Vagina (tissue), 2 donors: ENCODE measurements at regions not wholly inside any gene's neighbourhood (a gene's known extent, or its start where the extent isn't known, plus 50 kb on each side); places are given as distances from the start of the nearest gene placed in this dataset.
"Not testable (repeated sequence)": the region's sequence is repeated elsewhere in the genome, so short reads cannot be mapped to it uniquely, and the experiment has no call there.

Source experiments
- DNase-seq, 2 donors: peaks; one replicate each; pipeline ENCODE4 v3.0.0-alpha.2; 2017; ENCODE audit errors: extremely low spot score in 2 of 2
- H3K27ac ChIP-seq: fragments of 200-600 bp; sonication (generic); one replicate; pipeline ENCODE4 v1.5.1; 2019
- H3K27me3 ChIP-seq: fragments of 200-600 bp; sonication (generic); one replicate; pipeline ENCODE4 v1.5.1; 2019
- H3K36me3 ChIP-seq, 2 donors: fragments of 200-600 bp; sonication (generic); one replicate each; pipeline ENCODE4 v1.5.1; 2017 to 2019
- H3K4me1 ChIP-seq: fragments of 200-600 bp; sonication (generic); one replicate; pipeline ENCODE4 v1.5.1; 2019
- H3K4me3 ChIP-seq, 2 donors: fragments of 200-600 bp; sonication (generic); 1 replicate in 1 of 2; 2 replicates in 1 of 2; pipeline ENCODE4 v1.5.1; 2016 to 2019
- H3K9me3 ChIP-seq: fragments of 200-600 bp; sonication (generic); one replicate; pipeline ENCODE4 v1.5.1; 2019
- POLR2A ChIP-seq, 2 donors: fragments of 450-650 bp; IDR thresholded peaks; one replicate each; pipeline ENCODE4 v1.6.1; 2017; ENCODE audit warnings: antibody characterized with exemption in 2 of 2, mild to moderate bottlenecking in 2 of 2, moderate library complexity in 2 of 2
- POLR2AphosphoS5 ChIP-seq, 2 donors: sonication (generic); formaldehyde crosslinking; IDR thresholded peaks; one replicate each; pipeline ENCODE4 v1.9.0; 2017; ENCODE audit warnings: antibody characterized with exemption in 2 of 2, mild to moderate bottlenecking in 2 of 2, low read depth in 1 of 2; ENCODE audit not compliant: insufficient read depth in 1 of 2
- intact Hi-C: fragments of 100-400 bp; cut with DNase I; formaldehyde crosslinking; loops from one replicate; pipeline ENCODE4 v1.15.1; 2023
- TF ChIP-seq, protein P1 (sequence below), 3 experiments: fragments of 450-650 bp in 2 of 3; fragments of 200-600 bp in 1 of 3; sonication (generic) in 1 of 3; IDR thresholded peaks; one replicate each; pipeline ENCODE4 v1.5.1; 2017 to 2019; ENCODE audit warnings: antibody characterized with exemption in 3 of 3, mild to moderate bottlenecking in 2 of 3, moderate library complexity in 2 of 3

DNA sequence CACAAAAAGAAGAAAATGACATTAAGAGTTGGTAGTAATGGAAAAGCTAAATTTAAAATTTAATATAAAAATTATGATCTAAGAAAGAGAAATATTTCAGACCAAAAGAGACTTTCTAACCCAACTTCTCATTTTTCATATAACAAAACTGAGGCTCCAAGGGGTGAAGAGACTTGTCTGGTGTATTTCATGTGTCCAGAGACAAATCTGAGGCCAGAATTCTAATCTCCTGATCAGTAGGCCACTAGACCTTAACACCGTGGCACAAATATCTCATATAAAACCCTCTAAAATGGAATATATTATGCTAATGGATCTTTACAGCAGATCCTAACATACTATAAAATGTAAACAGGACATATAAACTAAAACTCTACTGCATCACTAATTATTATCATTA is 275.7 kb upstream of the SLC16A7 start:
- H3K36me3 ChIP-seq: no peaks in the 10 kb centered on the region
- no peak overlapping the region for H3K27ac ChIP-seq
- no peaks in the 10 kb centered on the region for H3K4me1 ChIP-seq
- H3K9me3 ChIP-seq: no peaks in the 10 kb centered on the region
- H3K27me3 ChIP-seq: no peaks in the 10 kb centered on the region
- TF ChIP-seq POLR2AphosphoS5 (IDR thresholded peaks at IDR 0.05; ENCODE audit: insufficient read depth in 1 of 2, low read depth in 1 of 2): no peak
- no peak for TF ChIP-seq POLR2A (IDR thresholded peaks at IDR 0.05)
- TF ChIP-seq, protein P1, sequence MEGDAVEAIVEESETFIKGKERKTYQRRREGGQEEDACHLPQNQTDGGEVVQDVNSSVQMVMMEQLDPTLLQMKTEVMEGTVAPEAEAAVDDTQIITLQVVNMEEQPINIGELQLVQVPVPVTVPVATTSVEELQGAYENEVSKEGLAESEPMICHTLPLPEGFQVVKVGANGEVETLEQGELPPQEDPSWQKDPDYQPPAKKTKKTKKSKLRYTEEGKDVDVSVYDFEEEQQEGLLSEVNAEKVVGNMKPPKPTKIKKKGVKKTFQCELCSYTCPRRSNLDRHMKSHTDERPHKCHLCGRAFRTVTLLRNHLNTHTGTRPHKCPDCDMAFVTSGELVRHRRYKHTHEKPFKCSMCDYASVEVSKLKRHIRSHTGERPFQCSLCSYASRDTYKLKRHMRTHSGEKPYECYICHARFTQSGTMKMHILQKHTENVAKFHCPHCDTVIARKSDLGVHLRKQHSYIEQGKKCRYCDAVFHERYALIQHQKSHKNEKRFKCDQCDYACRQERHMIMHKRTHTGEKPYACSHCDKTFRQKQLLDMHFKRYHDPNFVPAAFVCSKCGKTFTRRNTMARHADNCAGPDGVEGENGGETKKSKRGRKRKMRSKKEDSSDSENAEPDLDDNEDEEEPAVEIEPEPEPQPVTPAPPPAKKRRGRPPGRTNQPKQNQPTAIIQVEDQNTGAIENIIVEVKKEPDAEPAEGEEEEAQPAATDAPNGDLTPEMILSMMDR (IDR thresholded peaks at IDR 0.05): no peak
- no peak for DNase-seq
- no peak overlapping the region for H3K4me3 ChIP-seq
- intact Hi-C loops: no loop called here

DNA sequence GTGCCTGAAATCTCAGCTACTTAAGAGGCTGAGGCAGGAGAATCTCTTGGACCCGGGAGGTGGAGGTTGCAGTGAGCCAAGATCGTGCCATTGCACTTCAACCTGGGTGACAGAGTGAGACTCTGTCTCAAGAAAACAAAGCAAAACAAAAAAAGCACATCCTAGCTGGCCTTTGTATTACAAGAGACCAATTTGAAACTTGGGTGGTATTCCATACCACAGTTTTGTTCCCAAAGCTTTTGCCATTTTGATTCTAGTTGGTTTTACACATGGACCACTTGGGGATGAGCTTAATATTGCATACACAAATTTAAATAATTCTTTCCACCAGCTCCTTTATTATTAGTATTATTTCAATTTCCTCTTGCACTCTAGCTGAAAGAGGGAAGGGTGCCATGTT is 276.9 kb upstream of the SLC16A7 start:
- Histone ChIP-seq H3K27me3 (no peaks in the 10 kb centered on the region), H3K4me3 (no peak overlapping the region), H3K9me3 (no peaks in the 10 kb centered on the region), H3K4me1 (no peaks in the 10 kb centered on the region), H3K27ac (no peak overlapping the region), H3K36me3 (no peaks in the 10 kb centered on the region)
- DNase-seq: no peak
- intact Hi-C loops: no loop called here
- TF ChIP-seq POLR2AphosphoS5 (IDR thresholded peaks at IDR 0.05; ENCODE audit: insufficient read depth in 1 of 2, low read depth in 1 of 2) (no peak), POLR2A (IDR thresholded peaks at IDR 0.05) (no peak)
- TF ChIP-seq, protein P1 (IDR thresholded peaks at IDR 0.05): no peak

DNA sequence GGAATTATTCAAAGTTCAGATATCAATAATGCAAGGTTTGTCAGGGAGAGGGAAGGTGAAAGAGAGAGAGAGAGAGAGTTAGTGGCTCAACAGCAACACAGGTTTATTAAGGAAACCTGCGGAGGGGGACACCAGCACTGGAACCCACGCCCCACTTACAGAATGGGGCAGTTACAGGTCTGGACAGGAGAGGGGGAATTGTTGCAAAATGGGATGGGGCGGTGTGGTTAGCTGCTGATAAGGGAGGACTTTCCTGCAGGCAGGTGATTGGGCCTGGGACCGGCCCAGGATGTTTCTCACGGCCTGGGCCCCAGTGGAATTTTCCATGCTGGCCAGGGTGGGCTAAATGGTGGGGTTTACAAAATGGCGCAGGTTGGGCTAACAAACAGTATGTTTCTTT is 278.2 kb upstream of the SLC16A7 start:
- intact Hi-C loops: no loop called here
- Histone ChIP-seq H3K27me3 (no peaks in the 10 kb centered on the region), H3K4me3 (no peak overlapping the region), H3K27ac (no peak overlapping the region), H3K4me1 (no peaks in the 10 kb centered on the region), H3K36me3 (no peaks in the 10 kb centered on the region), H3K9me3 (no peaks in the 10 kb centered on the region)
- no peak for TF ChIP-seq POLR2A (IDR thresholded peaks at IDR 0.05)
- TF ChIP-seq POLR2AphosphoS5 (IDR thresholded peaks at IDR 0.05; ENCODE audit: insufficient read depth in 1 of 2, low read depth in 1 of 2): no peak
- TF ChIP-seq, protein P1 (IDR thresholded peaks at IDR 0.05): no peak
- DNase-seq: no peak

DNA sequence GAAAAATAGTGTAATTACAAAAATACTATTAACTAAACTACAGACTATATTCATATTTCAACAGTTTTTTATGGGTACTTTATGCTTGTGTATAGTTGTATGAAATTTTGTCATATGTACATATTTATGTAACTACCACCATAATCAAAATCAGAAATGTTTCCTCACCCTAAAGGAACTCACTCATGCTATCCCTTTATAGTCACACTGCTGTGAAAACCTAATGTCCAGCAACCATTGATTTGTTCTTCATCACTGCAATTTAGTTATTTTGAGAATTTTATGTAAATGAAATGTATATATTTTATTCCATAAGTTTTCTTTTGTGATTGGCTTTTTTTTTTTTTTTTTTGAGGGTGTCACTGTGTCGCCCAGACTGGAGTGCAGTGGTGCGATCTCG is 278.9 kb upstream of the SLC16A7 start:
- H3K27ac ChIP-seq: no peak overlapping the region
- no peaks in the 10 kb centered on the region for H3K36me3 ChIP-seq
- no peaks in the 10 kb centered on the region for H3K9me3 ChIP-seq
- no peak for DNase-seq
- H3K4me1 ChIP-seq: no peaks in the 10 kb centered on the region
- TF ChIP-seq, protein P1 (IDR thresholded peaks at IDR 0.05): no peak
- TF ChIP-seq POLR2AphosphoS5 (IDR thresholded peaks at IDR 0.05; ENCODE audit: insufficient read depth in 1 of 2, low read depth in 1 of 2) (no peak), POLR2A (IDR thresholded peaks at IDR 0.05) (no peak)
- intact Hi-C loops: no loop called here
- no peaks in the 10 kb centered on the region for H3K27me3 ChIP-seq
- H3K4me3 ChIP-seq: no peak overlapping the region

DNA sequence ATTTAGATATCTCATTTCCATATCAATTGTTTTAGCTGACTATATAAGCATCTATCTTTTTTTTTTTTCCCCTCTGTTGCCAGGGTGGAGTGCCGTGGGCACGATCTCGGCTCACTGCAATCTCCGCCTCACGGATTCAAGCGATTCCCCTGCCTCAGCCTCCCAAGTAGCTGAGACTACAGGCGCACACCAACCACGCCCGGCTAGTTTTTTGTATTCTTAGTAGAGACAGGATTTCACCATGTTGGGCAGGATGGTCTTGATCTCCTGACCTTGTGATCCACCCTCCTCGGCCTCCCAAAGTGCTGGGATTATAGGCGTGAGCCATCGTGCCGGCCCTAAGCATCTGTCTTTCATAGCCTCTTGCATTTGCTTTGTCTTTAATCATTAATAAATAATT is 279.5 kb upstream of the SLC16A7 start:
- H3K4me3 ChIP-seq, H3K4me1 ChIP-seq, intact Hi-C loops, H3K9me3 ChIP-seq, H3K27me3 ChIP-seq, H3K27ac ChIP-seq, H3K36me3 ChIP-seq, DNase-seq: not testable (repeated sequence)

DNA sequence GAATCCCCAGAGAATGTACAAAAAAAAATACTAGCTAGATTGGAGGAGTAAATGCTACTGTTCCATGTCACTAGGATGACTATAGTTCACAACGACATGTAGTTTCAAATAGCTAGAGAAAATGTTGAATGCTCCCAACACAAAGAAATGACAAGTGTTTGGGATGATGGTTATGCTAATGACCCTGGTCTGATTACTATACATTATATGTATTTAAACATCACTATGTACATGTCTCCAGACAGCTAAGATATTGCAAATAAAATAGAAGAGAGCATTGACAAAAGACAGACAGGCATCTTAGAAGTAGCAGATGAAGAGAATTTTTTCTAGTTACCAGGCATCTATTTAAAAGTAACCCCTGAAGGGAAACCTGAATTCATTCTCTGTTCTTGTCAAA is 281.6 kb upstream of the SLC16A7 start:
- intact Hi-C loops: no loop called here

More for the DNA sequence above, 281.6 kb upstream of the SLC16A7 start:
- H3K9me3 ChIP-seq: no peaks in the 10 kb centered on the region
- H3K36me3 ChIP-seq: no peaks in the 10 kb centered on the region
- TF ChIP-seq POLR2AphosphoS5 (IDR thresholded peaks at IDR 0.05; ENCODE audit: insufficient read depth in 1 of 2, low read depth in 1 of 2): no peak
- no peak for TF ChIP-seq POLR2A (IDR thresholded peaks at IDR 0.05)
- TF ChIP-seq, protein P1 (IDR thresholded peaks at IDR 0.05): no peak
- H3K4me1 ChIP-seq: no peaks in the 10 kb centered on the region
- H3K27ac ChIP-seq: no peak overlapping the region
- DNase-seq: no peak
- H3K4me3 ChIP-seq: no peak overlapping the region
- H3K27me3 ChIP-seq: no peaks in the 10 kb centered on the region
